GM23338 (cell line): ENCODE measurements at regions not wholly inside any gene's neighbourhood (a gene's known extent, or its start where the extent isn't known, plus 50 kb on each side); places are given as distances from the start of the nearest gene placed in this dataset.

Experiments used
- ATAC-seq: fragments of 200-7000 bp; cut with Tn5 transposase; 3 replicates; pipeline ENCODE4 v1.9.1; 2020
- DNase-seq: peaks from one replicate; pipeline ENCODE4 v3.0.0-alpha.2; 2015; ENCODE audit warnings: low spot score
- H2AFZ ChIP-seq: fragments of 200-600 bp; sonication (generic); 2 replicates; pipeline ENCODE4 v1.8.0; 2016; ENCODE audit warnings: antibody characterized with exemption, mild to moderate bottlenecking, moderate library complexity
- H3F3A ChIP-seq: fragments of 200-600 bp; sonication (generic); replicated peaks from 2 replicates; pipeline ENCODE4 v1.8.0; 2017; ENCODE audit warnings: antibody characterized with exemption, mixed run types, low read depth
- H3K27ac ChIP-seq: fragments of 200-600 bp; sonication (generic); 2 replicates; pipeline ENCODE4 v1.6.1; 2016; ENCODE audit warnings: low read depth
- H3K27me3 ChIP-seq: fragments of 200-600 bp; sonication (generic); 2 replicates; pipeline ENCODE4 v1.8.0; 2016; ENCODE audit warnings: mild to moderate bottlenecking, mixed run types, moderate library complexity; ENCODE audit not compliant: insufficient read depth
- H3K36me3 ChIP-seq: fragments of 200-600 bp; sonication (generic); 2 replicates; pipeline ENCODE4 v1.8.0; 2016; ENCODE audit warnings: mild to moderate bottlenecking; ENCODE audit not compliant: insufficient read depth
- H3K4me1 ChIP-seq: fragments of 200-600 bp; sonication (generic); 2 replicates; pipeline ENCODE4 v1.8.0; 2016; ENCODE audit warnings: mild to moderate bottlenecking, moderate library complexity; ENCODE audit not compliant: insufficient read depth
- H3K4me2 ChIP-seq: fragments of 200-600 bp; sonication (generic); 2 replicates; pipeline ENCODE4 v1.7.1; 2017; ENCODE audit warnings: mixed run types
- H3K4me3 ChIP-seq: fragments of 200-600 bp; sonication (generic); 2 replicates; pipeline ENCODE4 v1.6.1; 2016; ENCODE audit warnings: mixed run types
- H3K79me2 ChIP-seq: fragments of 200-600 bp; sonication (generic); replicated peaks from 2 replicates; pipeline ENCODE4 v1.8.0; 2017; ENCODE audit warnings: mild to moderate bottlenecking; ENCODE audit not compliant: insufficient read depth
- H3K9me2 ChIP-seq: fragments of 200-600 bp; sonication (generic); 2 replicates; pipeline ENCODE4 v1.8.0; 2017; ENCODE audit not compliant: insufficient read depth
- H4K20me1 ChIP-seq: fragments of 200-600 bp; sonication (generic); replicated peaks from 2 replicates; pipeline ENCODE4 v1.8.0; 2017; ENCODE audit warnings: mild to moderate bottlenecking; ENCODE audit not compliant: insufficient read depth
- H3K27ac Mint-ChIP-seq: 2 replicates; pipeline ENCODE4 v1.8.0; 2020; ENCODE audit warnings: inconsistent platforms, mild to moderate bottlenecking, moderate library complexity, mixed read lengths
- H3K27me3 Mint-ChIP-seq: 3 replicates; pipeline ENCODE4 v1.8.0; 2022; ENCODE audit warnings: low read depth, mild to moderate bottlenecking, moderate library complexity, mixed read lengths, inconsistent platforms; ENCODE audit not compliant: insufficient read depth, poor library complexity
- H3K36me3 Mint-ChIP-seq: 3 replicates; pipeline ENCODE4 v1.8.0; 2021; ENCODE audit warnings: low read depth, mild to moderate bottlenecking, inconsistent platforms, moderate library complexity, mixed read lengths
- H3K4me1 Mint-ChIP-seq: 3 replicates; pipeline ENCODE4 v1.8.0; 2020; ENCODE audit warnings: mild to moderate bottlenecking, inconsistent platforms, mixed read lengths
- H3K4me3 Mint-ChIP-seq: 3 replicates; pipeline ENCODE4 v1.8.0; 2021; ENCODE audit warnings: moderate library complexity, mild to moderate bottlenecking, inconsistent platforms, mixed read lengths
- H3K9me3 Mint-ChIP-seq: 3 replicates; pipeline ENCODE4 v1.8.0; 2020; ENCODE audit warnings: moderate library complexity, mild to moderate bottlenecking, inconsistent platforms, mixed read lengths
- CTCF ChIP-seq, 2 experiments: fragments of 200-600 bp in 1 of 2; sonication (generic) in 1 of 2; conservative IDR thresholded peaks; 2 replicates each; pipeline versions ENCODE4 v1.5.1 to v1.6.1; 2016 to 2017; ENCODE audit warnings: antibody characterized with exemption in 2 of 2, low read depth in 2 of 2, mild to moderate bottlenecking in 2 of 2, moderate library complexity in 1 of 2
- EZH2 ChIP-seq: fragments of 200-600 bp; sonication (generic); IDR thresholded peaks from one replicate; pipeline ENCODE4 v1.8.0; 2017; ENCODE audit warnings: antibody characterized with exemption, mild to moderate bottlenecking, low read depth; ENCODE audit not compliant: unreplicated experiment
- EZH2phosphoT487 ChIP-seq: fragments of 200-600 bp; sonication (generic); IDR thresholded peaks from one replicate; pipeline ENCODE4 v1.8.1; 2018; ENCODE audit warnings: antibody characterized with exemption; ENCODE audit not compliant: unreplicated experiment
- JUNB ChIP-seq: IDR thresholded peaks from one replicate; pipeline ENCODE4 v1.6.1; 2016; ENCODE audit warnings: antibody characterized with exemption; ENCODE audit not compliant: unreplicated experiment
- NANOG ChIP-seq: IDR thresholded peaks from 2 replicates; pipeline ENCODE4 v1.6.1; 2016; ENCODE audit warnings: antibody characterized with exemption, borderline replicate concordance
- POLR2AphosphoS5 ChIP-seq: IDR thresholded peaks from 2 replicates; pipeline ENCODE4 v1.6.1; 2016; ENCODE audit warnings: antibody characterized with exemption, low read depth
- STAT1 ChIP-seq: IDR thresholded peaks from one replicate; pipeline ENCODE4 v1.6.1; 2016; ENCODE audit warnings: antibody characterized with exemption; ENCODE audit not compliant: unreplicated experiment
- ZNF114 ChIP-seq: fragments of 250-450 bp; sonication (Bioruptor Pico); IDR thresholded peaks from 2 replicates; pipeline ENCODE4 v1.5.0; 2020; ENCODE audit warnings: mild to moderate bottlenecking, moderate library complexity
- ZNF331 ChIP-seq: fragments of 250-450 bp; sonication (Bioruptor Pico); IDR thresholded peaks from 2 replicates; pipeline ENCODE4 v1.5.0; 2020; ENCODE audit warnings: low read depth, mild to moderate bottlenecking, moderate library complexity
- TF ChIP-seq, protein P1 (sequence below): IDR thresholded peaks from 2 replicates; pipeline ENCODE4 v1.6.1; 2016; ENCODE audit warnings: antibody characterized with exemption
- TF ChIP-seq, protein P2 (sequence below): fragments of 250-450 bp; sonication (Bioruptor Pico); IDR thresholded peaks from 2 replicates; pipeline ENCODE4 v1.5.0; 2020; ENCODE audit warnings: mild to moderate bottlenecking, moderate library complexity

GRCh38 chr6:168216117-168216516 lies 103.5 kb downstream of the DACT2 start:
- no peak overlapping the region for H2AFZ ChIP-seq
- Mint-ChIP-seq H3K4me3 (no peak overlapping the region), H3K4me1 (peaks cover 32% of the 10 kb centered on the region), H3K9me3 (peaks cover 2% of the 10 kb centered on the region; the same call in 1 of the 3 replicates), H3K27me3 (peaks cover 11% of the 10 kb centered on the region), H3K27ac (no peak overlapping the region), H3K36me3 (no peaks in the 10 kb centered on the region; the same call in 2 of the 3 replicates)
- DNase-seq (peak; percentile 78), ATAC-seq (peak; percentile 90)
- H3K27ac ChIP-seq: no peak overlapping the region
- H3K4me1 ChIP-seq: peaks cover 15% of the 10 kb centered on the region
- H3K36me3 ChIP-seq: no peaks in the 10 kb centered on the region
- H3K4me3 ChIP-seq: no peak overlapping the region
- H3K4me2 ChIP-seq: no peak overlapping the region
- H3K79me2 ChIP-seq: no peaks in the 10 kb centered on the region
- no peaks in the 10 kb centered on the region for H3F3A ChIP-seq
- TF ChIP-seq STAT1 (no peak), POLR2AphosphoS5 (no peak), ZNF331 (no peak)
- no peaks in the 10 kb centered on the region for H3K27me3 ChIP-seq
- H4K20me1 ChIP-seq: no peaks in the 10 kb centered on the region
- no peaks in the 10 kb centered on the region for H3K9me2 ChIP-seq

DNA sequence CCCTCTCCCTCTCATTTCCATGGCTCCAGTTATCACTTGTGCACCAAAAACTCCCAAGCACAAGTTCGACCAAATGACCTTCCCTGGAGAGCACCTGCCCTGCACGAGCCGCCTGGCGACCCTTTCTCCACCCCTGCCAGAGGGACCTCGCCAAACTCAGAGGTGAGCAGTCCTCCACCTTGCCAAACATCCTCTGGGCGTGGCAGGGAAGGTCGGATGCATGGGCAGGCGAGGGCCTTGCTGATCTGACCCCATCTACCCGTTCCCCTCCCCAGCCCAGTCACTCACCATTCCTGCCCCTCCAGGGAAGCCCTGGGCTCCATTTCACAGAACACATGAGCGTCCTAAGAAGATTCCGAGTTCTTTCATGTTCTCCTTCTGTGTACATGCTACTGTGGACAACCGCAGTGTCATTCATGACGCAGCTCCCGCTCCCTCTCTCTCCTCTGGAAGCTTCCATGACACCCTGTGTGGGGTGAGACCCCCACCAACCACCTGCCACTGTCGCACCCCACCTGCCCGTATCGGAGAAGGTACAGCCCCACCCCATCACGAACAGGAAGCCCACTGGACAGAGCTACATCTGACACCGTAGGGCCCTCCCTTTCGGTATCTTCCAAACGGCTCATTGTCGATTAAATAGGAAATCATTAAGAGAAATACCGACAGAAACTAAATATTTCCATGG lies 104.3 kb downstream of the DACT2 start:
- Histone ChIP-seq H3K9me2 (no peaks in the 10 kb centered on the region), H3K4me1 (peaks cover 15% of the 10 kb centered on the region), H3K4me2 (0 out of 2 replicates have a peak overlapping the region, but pooled peaks have one; percentile 3), H3K27ac (no peak overlapping the region), H3K36me3 (no peaks in the 10 kb centered on the region), H3F3A (no peaks in the 10 kb centered on the region), H3K79me2 (no peaks in the 10 kb centered on the region), H2AFZ (no peak overlapping the region), H4K20me1 (no peaks in the 10 kb centered on the region), H3K4me3 (no peak overlapping the region), H3K27me3 (no peaks in the 10 kb centered on the region)
- Mint-ChIP-seq H3K4me1 (peaks cover 39% of the 10 kb centered on the region), H3K27me3 (peaks cover 11% of the 10 kb centered on the region), H3K9me3 (peaks cover 2% of the 10 kb centered on the region; the same call in 1 of the 3 replicates), H3K4me3 (no peak overlapping the region), H3K36me3 (no peaks in the 10 kb centered on the region; the same call in 2 of the 3 replicates), H3K27ac (no peak overlapping the region)
- no peak for ATAC-seq
- DNase-seq: no peak
- no peak for TF ChIP-seq NANOG
- no peak for TF ChIP-seq ZNF114
- TF ChIP-seq STAT1: no peak
- TF ChIP-seq, protein P1, sequence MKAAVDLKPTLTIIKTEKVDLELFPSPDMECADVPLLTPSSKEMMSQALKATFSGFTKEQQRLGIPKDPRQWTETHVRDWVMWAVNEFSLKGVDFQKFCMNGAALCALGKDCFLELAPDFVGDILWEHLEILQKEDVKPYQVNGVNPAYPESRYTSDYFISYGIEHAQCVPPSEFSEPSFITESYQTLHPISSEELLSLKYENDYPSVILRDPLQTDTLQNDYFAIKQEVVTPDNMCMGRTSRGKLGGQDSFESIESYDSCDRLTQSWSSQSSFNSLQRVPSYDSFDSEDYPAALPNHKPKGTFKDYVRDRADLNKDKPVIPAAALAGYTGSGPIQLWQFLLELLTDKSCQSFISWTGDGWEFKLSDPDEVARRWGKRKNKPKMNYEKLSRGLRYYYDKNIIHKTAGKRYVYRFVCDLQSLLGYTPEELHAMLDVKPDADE: no peak
- no peak for TF ChIP-seq JUNB
- TF ChIP-seq, protein P2, sequence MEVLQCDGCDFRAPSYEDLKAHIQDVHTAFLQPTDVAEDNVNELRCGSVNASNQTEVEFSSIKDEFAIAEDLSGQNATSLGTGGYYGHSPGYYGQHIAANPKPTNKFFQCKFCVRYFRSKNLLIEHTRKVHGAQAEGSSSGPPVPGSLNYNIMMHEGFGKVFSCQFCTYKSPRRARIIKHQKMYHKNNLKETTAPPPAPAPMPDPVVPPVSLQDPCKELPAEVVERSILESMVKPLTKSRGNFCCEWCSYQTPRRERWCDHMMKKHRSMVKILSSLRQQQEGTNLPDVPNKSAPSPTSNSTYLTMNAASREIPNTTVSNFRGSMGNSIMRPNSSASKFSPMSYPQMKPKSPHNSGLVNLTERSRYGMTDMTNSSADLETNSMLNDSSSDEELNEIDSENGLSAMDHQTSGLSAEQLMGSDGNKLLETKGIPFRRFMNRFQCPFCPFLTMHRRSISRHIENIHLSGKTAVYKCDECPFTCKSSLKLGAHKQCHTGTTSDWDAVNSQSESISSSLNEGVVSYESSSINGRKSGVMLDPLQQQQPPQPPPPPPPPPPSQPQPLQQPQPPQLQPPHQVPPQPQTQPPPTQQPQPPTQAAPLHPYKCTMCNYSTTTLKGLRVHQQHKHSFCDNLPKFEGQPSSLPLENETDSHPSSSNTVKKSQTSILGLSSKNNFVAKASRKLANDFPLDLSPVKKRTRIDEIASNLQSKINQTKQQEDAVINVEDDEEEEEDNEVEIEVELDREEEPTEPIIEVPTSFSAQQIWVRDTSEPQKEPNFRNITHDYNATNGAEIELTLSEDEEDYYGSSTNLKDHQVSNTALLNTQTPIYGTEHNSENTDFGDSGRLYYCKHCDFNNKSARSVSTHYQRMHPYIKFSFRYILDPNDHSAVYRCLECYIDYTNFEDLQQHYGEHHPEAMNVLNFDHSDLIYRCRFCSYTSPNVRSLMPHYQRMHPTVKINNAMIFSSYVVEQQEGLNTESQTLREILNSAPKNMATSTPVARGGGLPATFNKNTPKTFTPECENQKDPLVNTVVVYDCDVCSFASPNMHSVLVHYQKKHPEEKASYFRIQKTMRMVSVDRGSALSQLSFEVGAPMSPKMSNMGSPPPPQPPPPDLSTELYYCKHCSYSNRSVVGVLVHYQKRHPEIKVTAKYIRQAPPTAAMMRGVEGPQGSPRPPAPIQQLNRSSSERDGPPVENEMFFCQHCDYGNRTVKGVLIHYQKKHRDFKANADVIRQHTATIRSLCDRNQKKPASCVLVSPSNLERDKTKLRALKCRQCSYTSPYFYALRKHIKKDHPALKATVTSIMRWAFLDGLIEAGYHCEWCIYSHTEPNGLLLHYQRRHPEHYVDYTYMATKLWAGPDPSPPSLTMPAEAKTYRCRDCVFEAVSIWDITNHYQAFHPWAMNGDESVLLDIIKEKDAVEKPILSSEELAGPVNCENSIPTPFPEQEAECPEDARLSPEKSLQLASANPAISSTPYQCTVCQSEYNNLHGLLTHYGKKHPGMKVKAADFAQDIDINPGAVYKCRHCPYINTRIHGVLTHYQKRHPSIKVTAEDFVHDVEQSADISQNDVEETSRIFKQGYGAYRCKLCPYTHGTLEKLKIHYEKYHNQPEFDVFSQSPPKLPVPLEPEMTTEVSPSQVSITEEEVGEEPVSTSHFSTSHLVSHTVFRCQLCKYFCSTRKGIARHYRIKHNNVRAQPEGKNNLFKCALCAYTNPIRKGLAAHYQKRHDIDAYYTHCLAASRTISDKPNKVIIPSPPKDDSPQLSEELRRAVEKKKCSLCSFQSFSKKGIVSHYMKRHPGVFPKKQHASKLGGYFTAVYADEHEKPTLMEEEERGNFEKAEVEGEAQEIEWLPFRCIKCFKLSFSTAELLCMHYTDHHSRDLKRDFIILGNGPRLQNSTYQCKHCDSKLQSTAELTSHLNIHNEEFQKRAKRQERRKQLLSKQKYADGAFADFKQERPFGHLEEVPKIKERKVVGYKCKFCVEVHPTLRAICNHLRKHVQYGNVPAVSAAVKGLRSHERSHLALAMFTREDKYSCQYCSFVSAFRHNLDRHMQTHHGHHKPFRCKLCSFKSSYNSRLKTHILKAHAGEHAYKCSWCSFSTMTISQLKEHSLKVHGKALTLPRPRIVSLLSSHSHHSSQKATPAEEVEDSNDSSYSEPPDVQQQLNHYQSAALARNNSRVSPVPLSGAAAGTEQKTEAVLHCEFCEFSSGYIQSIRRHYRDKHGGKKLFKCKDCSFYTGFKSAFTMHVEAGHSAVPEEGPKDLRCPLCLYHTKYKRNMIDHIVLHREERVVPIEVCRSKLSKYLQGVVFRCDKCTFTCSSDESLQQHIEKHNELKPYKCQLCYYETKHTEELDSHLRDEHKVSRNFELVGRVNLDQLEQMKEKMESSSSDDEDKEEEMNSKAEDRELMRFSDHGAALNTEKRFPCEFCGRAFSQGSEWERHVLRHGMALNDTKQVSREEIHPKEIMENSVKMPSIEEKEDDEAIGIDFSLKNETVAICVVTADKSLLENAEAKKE (CRISPR knock-in tag): no peak
- TF ChIP-seq EZH2phosphoT487: no peak
- TF ChIP-seq POLR2AphosphoS5: no peak
- TF ChIP-seq EZH2: no peak
- no peak for TF ChIP-seq ZNF331
- TF ChIP-seq CTCF (conservative IDR thresholded peaks at IDR 0.05; ENCODE audit: low read depth in 2 of 2): no peak
